ENCODE measurements at regions not wholly inside any gene's neighbourhood (a gene's known extent, or its start where the extent isn't known, plus 50 kb on each side); places are given as distances from the start of the nearest gene placed in this dataset.

GRCh38 chr14:65849558-65849957 lies 437.0 kb downstream of the FUT8 start:
- intact Hi-C loops (cut with DNase I), result no loop called here
- no peaks in the 10 kb centered on the region for H3K9me3 ChIP-seq
- H3K4me3 ChIP-seq, result no peak overlapping the region
- DNase-seq (ENCODE audit: low spot score in 2 of 2), result no peak
- H3K36me3 ChIP-seq, result no peaks in the 10 kb centered on the region
- no peak for TF ChIP-seq CTCF (IDR thresholded peaks at IDR 0.05)
- no peak overlapping the region for H3K27ac ChIP-seq
- H3K4me1 ChIP-seq, result no peaks in the 10 kb centered on the region
- H3K27me3 ChIP-seq, result no peaks in the 10 kb centered on the region

- Histone ChIP-seq H3K36me3 (no peaks in the 10 kb centered on the region), H3K9me3 (no peaks in the 10 kb centered on the region), H3K27ac (no peak overlapping the region), H3K4me1 (no peaks in the 10 kb centered on the region), H3K4me3 (no peak overlapping the region), H3K27me3 (no peaks in the 10 kb centered on the region)
- peak in 1 of 2 donors; percentile 50 for DNase-seq (ENCODE audit: low spot score in 2 of 2)
- intact Hi-C loops (cut with DNase I), result no loop called here
- no peak for TF ChIP-seq CTCF (IDR thresholded peaks at IDR 0.05)
Measured at GRCh38 chr14:65850429-65851135, 438.1 kb downstream of the FUT8 start.

- intact Hi-C loops (cut with DNase I), result no loop called here
- Histone ChIP-seq H3K4me1 (no peaks in the 10 kb centered on the region), H3K36me3 (no peaks in the 10 kb centered on the region), H3K9me3 (no peaks in the 10 kb centered on the region), H3K27me3 (no peaks in the 10 kb centered on the region), H3K27ac (no peak overlapping the region), H3K4me3 (no peak overlapping the region)
- DNase-seq (ENCODE audit: low spot score in 2 of 2), result no peak
- no peak for TF ChIP-seq CTCF (IDR thresholded peaks at IDR 0.05)
Measured at GRCh38 chr14:65852689-65853088, 440.2 kb downstream of the FUT8 start.

GRCh38 chr14:65853407-65853955 lies 441.0 kb downstream of the FUT8 start:
- Histone ChIP-seq H3K36me3 (no peaks in the 10 kb centered on the region), H3K4me3 (no peak overlapping the region), H3K9me3 (no peaks in the 10 kb centered on the region), H3K27ac (no peak overlapping the region), H3K27me3 (no peaks in the 10 kb centered on the region), H3K4me1 (no peaks in the 10 kb centered on the region)
- TF ChIP-seq CTCF (IDR thresholded peaks at IDR 0.05), result no peak
- no peak for DNase-seq (ENCODE audit: low spot score in 2 of 2)
- intact Hi-C loops (cut with DNase I), result no loop called here

DNA sequence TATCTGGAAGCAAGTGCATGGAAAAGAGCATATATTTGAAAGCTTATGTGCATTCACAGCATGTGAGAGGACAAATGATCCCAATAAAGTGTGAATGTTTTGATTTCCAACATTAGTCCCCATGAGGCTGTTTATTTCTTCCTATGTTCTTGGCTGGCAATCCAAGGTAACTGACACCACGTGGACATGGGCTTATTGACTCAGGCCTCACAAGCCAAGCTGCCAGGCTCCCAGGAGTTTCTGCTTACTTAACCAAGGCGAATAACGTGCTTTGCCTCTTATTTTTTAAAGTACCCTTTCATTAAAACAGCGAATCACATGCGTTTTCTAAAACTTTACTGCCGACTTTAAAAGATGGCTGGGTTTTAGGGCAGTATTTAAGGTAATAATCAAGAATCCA lies 441.7 kb downstream of the FUT8 start:
- no peak for TF ChIP-seq CTCF (IDR thresholded peaks at IDR 0.05)

More for the DNA sequence above, 441.7 kb downstream of the FUT8 start:
- DNase-seq (ENCODE audit: low spot score in 2 of 2), result no peak
- Histone ChIP-seq H3K4me3 (no peak overlapping the region), H3K27ac (no peak overlapping the region), H3K27me3 (no peaks in the 10 kb centered on the region), H3K36me3 (no peaks in the 10 kb centered on the region), H3K4me1 (no peaks in the 10 kb centered on the region), H3K9me3 (no peaks in the 10 kb centered on the region)
- intact Hi-C loops (cut with DNase I), result no loop called here

Measured in ascending aorta (tissue), 2 donors.